ENCODE measurements at regions not wholly inside any gene's neighbourhood (a gene's known extent, or its start where the extent isn't known, plus 50 kb on each side); places are given as distances from the start of the nearest gene placed in this dataset.

DNA sequence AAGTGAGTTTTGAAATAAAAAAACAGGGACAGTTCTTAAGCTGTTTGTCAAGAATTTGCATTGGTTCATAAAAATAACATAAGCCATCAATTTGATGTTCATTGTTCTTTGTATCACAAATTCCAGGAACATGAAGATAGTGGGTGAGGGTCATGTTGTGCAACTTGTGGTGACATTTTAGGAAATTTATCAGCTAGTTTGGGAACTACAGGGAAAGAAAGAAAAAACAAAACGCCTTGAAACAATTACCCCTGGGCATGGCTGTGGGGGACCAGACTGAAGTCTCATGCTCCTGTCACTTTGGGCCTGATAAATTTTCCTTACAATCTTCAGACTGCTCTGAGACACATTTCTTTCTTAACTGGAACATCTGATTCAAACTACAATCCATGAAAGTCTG, 207.1 kb upstream of the CLINT1 start:
- H3K4me3 ChIP-seq (ENCODE audit: control insufficient read depth in 2 of 3, extremely low read depth in 1 of 3, insufficient read depth in 2 of 3, low read depth in 1 of 3, low read length in 3 of 3) = no peak overlapping the region
- no peaks in the 10 kb centered on the region for H4K20me1 ChIP-seq (ENCODE audit: control insufficient read depth, extremely low read depth, insufficient read depth, low read length)
- dilution Hi-C loops (cut with MboI; ENCODE audit: extremely low pct_ligation_motif_present, low sequenced_read_pairs) = no loop called here
- H3K4me1 ChIP-seq (ENCODE audit: control insufficient read depth, extremely low read depth, insufficient read depth, low read length) = peaks cover under 1% of the 10 kb centered on the region
- FAIRE-seq = no peak
- no peak overlapping the region for H3K9ac ChIP-seq (ENCODE audit: control insufficient read depth, extremely low read depth, insufficient read depth, low read length)
- H3K79me2 ChIP-seq (ENCODE audit: control insufficient read depth, insufficient read depth, low read length) = no peaks in the 10 kb centered on the region
- no peak for DNase-seq (ENCODE audit: low read depth, low spot score)
- no peaks in the 10 kb centered on the region for H3K9me3 ChIP-seq (ENCODE audit: control insufficient read depth, low read depth, low read length)
- H3K27me3 ChIP-seq (ENCODE audit: control insufficient read depth, extremely low read depth, insufficient read depth, low read length) = peaks cover 3% of the 10 kb centered on the region
- H3K9me1 ChIP-seq (ENCODE audit: control insufficient read depth, extremely low read depth, insufficient read depth, low read length) = no peaks in the 10 kb centered on the region
- no peak overlapping the region for H2AFZ ChIP-seq (ENCODE audit: control insufficient read depth, low read length)
- TF ChIP-seq, protein P1, sequence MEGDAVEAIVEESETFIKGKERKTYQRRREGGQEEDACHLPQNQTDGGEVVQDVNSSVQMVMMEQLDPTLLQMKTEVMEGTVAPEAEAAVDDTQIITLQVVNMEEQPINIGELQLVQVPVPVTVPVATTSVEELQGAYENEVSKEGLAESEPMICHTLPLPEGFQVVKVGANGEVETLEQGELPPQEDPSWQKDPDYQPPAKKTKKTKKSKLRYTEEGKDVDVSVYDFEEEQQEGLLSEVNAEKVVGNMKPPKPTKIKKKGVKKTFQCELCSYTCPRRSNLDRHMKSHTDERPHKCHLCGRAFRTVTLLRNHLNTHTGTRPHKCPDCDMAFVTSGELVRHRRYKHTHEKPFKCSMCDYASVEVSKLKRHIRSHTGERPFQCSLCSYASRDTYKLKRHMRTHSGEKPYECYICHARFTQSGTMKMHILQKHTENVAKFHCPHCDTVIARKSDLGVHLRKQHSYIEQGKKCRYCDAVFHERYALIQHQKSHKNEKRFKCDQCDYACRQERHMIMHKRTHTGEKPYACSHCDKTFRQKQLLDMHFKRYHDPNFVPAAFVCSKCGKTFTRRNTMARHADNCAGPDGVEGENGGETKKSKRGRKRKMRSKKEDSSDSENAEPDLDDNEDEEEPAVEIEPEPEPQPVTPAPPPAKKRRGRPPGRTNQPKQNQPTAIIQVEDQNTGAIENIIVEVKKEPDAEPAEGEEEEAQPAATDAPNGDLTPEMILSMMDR (optimal IDR thresholded peaks at IDR 0.05 in 1 of 3, IDR thresholded peaks at IDR 0.05 in 1 of 3, conservative IDR thresholded peaks at IDR 0.05 in 1 of 3; ENCODE audit: extremely low read depth in 1 of 3, insufficient read depth in 2 of 3, low read length in 3 of 3) = no peak
- TF ChIP-seq EZH2 (IDR thresholded peaks at IDR 0.05; ENCODE audit: low read length) = no peak
- H3K36me3 ChIP-seq (ENCODE audit: control insufficient read depth in 2 of 2, extremely low read depth in 1 of 2, insufficient read depth in 2 of 2, low read length in 2 of 2) = no peaks in the 10 kb centered on the region
- H3K27ac ChIP-seq (ENCODE audit: control insufficient read depth, insufficient read depth, low read length) = no peak overlapping the region
- H3K4me2 ChIP-seq (ENCODE audit: control insufficient read depth, extremely low read depth, insufficient read depth, low read depth, low read length) = no peak overlapping the region

DNA sequence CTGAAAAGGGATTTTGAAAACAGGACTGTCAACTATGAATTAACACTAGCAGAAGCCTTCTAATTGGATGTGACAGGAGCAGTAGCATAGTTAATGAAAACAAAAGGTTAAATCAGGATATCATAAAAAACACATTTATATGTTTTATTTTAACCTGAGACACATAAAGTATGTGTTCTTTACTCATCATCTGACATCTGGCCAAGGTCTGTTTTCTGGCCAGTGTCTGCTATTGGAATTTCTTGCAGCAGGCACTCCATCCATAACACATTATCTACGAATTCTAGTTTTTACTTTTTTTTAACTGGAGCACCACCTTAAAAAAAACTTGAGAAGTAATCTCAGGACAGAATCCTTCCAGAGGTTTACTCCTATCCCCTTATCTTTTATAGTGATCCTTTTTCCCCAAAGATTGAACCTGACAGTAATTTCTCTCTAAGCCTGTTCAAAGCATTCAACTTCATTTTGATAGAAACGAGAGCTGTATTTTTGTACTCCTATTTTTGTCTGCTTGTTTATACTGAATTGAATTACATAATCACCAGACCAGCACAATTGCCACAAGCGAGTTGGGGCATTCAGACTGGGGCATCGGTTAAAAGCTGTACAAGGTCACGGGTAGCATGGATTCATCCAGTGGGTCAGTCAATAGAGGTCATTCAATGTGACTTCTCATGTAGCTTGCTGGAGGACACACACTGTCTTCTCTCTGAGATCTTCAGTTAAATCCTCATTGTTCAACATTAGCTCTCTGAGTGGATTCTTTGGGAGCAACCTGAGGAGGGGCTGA, 205.6 kb upstream of the CLINT1 start:
- FAIRE-seq = no peak

More for the DNA sequence above, 205.6 kb upstream of the CLINT1 start:
- Histone ChIP-seq H3K4me1 (ENCODE audit: control insufficient read depth, extremely low read depth, insufficient read depth, low read length) (peaks cover 10% of the 10 kb centered on the region), H3K27ac (ENCODE audit: control insufficient read depth, insufficient read depth, low read length) (no peak overlapping the region), H3K4me2 (ENCODE audit: control insufficient read depth, extremely low read depth, insufficient read depth, low read depth, low read length) (no peak overlapping the region), H3K9ac (ENCODE audit: control insufficient read depth, extremely low read depth, insufficient read depth, low read length) (no peak overlapping the region), H3K9me1 (ENCODE audit: control insufficient read depth, extremely low read depth, insufficient read depth, low read length) (no peaks in the 10 kb centered on the region), H3K27me3 (ENCODE audit: control insufficient read depth, extremely low read depth, insufficient read depth, low read length) (no peaks in the 10 kb centered on the region), H2AFZ (ENCODE audit: control insufficient read depth, low read length) (no peak overlapping the region), H3K9me3 (ENCODE audit: control insufficient read depth, low read depth, low read length) (no peaks in the 10 kb centered on the region), H3K36me3 (ENCODE audit: control insufficient read depth in 2 of 2, extremely low read depth in 1 of 2, insufficient read depth in 2 of 2, low read length in 2 of 2) (no peaks in the 10 kb centered on the region), H3K79me2 (ENCODE audit: control insufficient read depth, insufficient read depth, low read length) (no peaks in the 10 kb centered on the region), H4K20me1 (ENCODE audit: control insufficient read depth, extremely low read depth, insufficient read depth, low read length) (no peaks in the 10 kb centered on the region), H3K4me3 (ENCODE audit: control insufficient read depth in 2 of 3, extremely low read depth in 1 of 3, insufficient read depth in 2 of 3, low read depth in 1 of 3, low read length in 3 of 3) (no peak overlapping the region)
- no peak for DNase-seq (ENCODE audit: low read depth, low spot score)
- dilution Hi-C loops (cut with MboI; ENCODE audit: extremely low pct_ligation_motif_present, low sequenced_read_pairs) = no loop called here
- no peak for TF ChIP-seq EZH2 (IDR thresholded peaks at IDR 0.05; ENCODE audit: low read length)
- TF ChIP-seq, protein P1 (optimal IDR thresholded peaks at IDR 0.05 in 1 of 3, IDR thresholded peaks at IDR 0.05 in 1 of 3, conservative IDR thresholded peaks at IDR 0.05 in 1 of 3; ENCODE audit: extremely low read depth in 1 of 3, insufficient read depth in 2 of 3, low read length in 3 of 3) = no peak

All from keratinocyte (primary cell).